KMS-11 (cell line): ENCODE measurements at regions not wholly inside any gene's neighbourhood (a gene's known extent, or its start where the extent isn't known, plus 50 kb on each side); places are given as distances from the start of the nearest gene placed in this dataset.

Source experiments
- H2AFZ ChIP-seq: fragments of 200-600 bp; sonication (generic); 2 replicates; pipeline ENCODE4 v1.6.1; 2016; ENCODE audit warnings: antibody characterized with exemption, mixed run types, low read depth
- H3K27ac ChIP-seq: fragments of 200-600 bp; sonication (generic); 2 replicates; pipeline ENCODE4 v1.6.1; 2016; ENCODE audit warnings: mild to moderate bottlenecking, mixed run types
- H3K27me3 ChIP-seq: fragments of 200-600 bp; sonication (generic); 2 replicates; pipeline ENCODE4 v1.6.1; 2017; ENCODE audit warnings: mild to moderate bottlenecking, low read depth, mixed run types, moderate library complexity; ENCODE audit not compliant: insufficient read depth
- H3K36me3 ChIP-seq: fragments of 200-600 bp; sonication (generic); 2 replicates; pipeline ENCODE4 v1.6.1; 2017; ENCODE audit warnings: mild to moderate bottlenecking, mixed run types; ENCODE audit not compliant: insufficient read depth
- H3K4me1 ChIP-seq: fragments of 200-600 bp; sonication (generic); 2 replicates; pipeline ENCODE4 v1.6.1; 2016; ENCODE audit warnings: mild to moderate bottlenecking, low read depth, mixed run types; ENCODE audit not compliant: poor library complexity, severe bottlenecking
- H3K4me2 ChIP-seq: fragments of 200-600 bp; sonication (generic); 2 replicates; pipeline ENCODE4 v1.7.0; 2016; ENCODE audit warnings: mild to moderate bottlenecking, mixed run types
- H3K4me3 ChIP-seq: fragments of 200-600 bp; sonication (generic); IDR thresholded peaks from 2 replicates; pipeline ENCODE4 v1.6.1; 2017; ENCODE audit warnings: low read depth, low read length, mixed read lengths; ENCODE audit not compliant: insufficient read depth
- H3K79me2 ChIP-seq: fragments of 200-600 bp; sonication (generic); 2 replicates; pipeline ENCODE4 v1.6.1; 2016; ENCODE audit warnings: low read depth, mixed run types; ENCODE audit not compliant: insufficient read depth
- H3K9ac ChIP-seq: fragments of 200-600 bp; sonication (generic); 2 replicates; pipeline ENCODE4 v1.6.1; 2016; ENCODE audit warnings: mild to moderate bottlenecking, mixed run types
- H4K20me1 ChIP-seq: fragments of 200-600 bp; sonication (generic); 2 replicates; pipeline ENCODE4 v1.6.1; 2016; ENCODE audit warnings: mild to moderate bottlenecking, mixed run types; ENCODE audit not compliant: insufficient read depth
- CTCF ChIP-seq: fragments of 200-600 bp; sonication (generic); conservative IDR thresholded peaks from 2 replicates; pipeline ENCODE4 v1.6.1; 2017; ENCODE audit warnings: low read depth, mild to moderate bottlenecking, antibody characterized with exemption, low read length, moderate library complexity, mixed read lengths

- Histone ChIP-seq H3K9ac (no peak overlapping the region), H3K79me2 (no peaks in the 10 kb centered on the region), H3K36me3 (no peaks in the 10 kb centered on the region), H3K4me2 (no peak overlapping the region), H3K27me3 (no peaks in the 10 kb centered on the region), H3K4me1 (no peaks in the 10 kb centered on the region), H2AFZ (no peak overlapping the region), H3K27ac (no peak overlapping the region), H4K20me1 (no peaks in the 10 kb centered on the region), H3K4me3 (no peak overlapping the region)
- no peak for TF ChIP-seq CTCF
These were observed 147.0 kb upstream of the KCNMB2 start for GRCh38 chr3:178389258-178389657.

GRCh38 chr3:178392511-178392926, 143.7 kb upstream of the KCNMB2 start:
- no peaks in the 10 kb centered on the region for H3K27me3 ChIP-seq
- no peaks in the 10 kb centered on the region for H3K36me3 ChIP-seq
- no peaks in the 10 kb centered on the region for H3K4me1 ChIP-seq
- no peak overlapping the region for H3K4me2 ChIP-seq
- H3K9ac ChIP-seq: no peak overlapping the region
- no peaks in the 10 kb centered on the region for H3K79me2 ChIP-seq
- TF ChIP-seq CTCF: no peak
- H3K4me3 ChIP-seq: no peak overlapping the region
- H3K27ac ChIP-seq: no peak overlapping the region
- no peak overlapping the region for H2AFZ ChIP-seq
- H4K20me1 ChIP-seq: no peaks in the 10 kb centered on the region

GRCh38 chr3:178393146-178393545, 143.1 kb upstream of the KCNMB2 start:
- no peaks in the 10 kb centered on the region for H3K79me2 ChIP-seq
- no peaks in the 10 kb centered on the region for H3K36me3 ChIP-seq
- no peak overlapping the region for H3K9ac ChIP-seq
- no peak overlapping the region for H3K27ac ChIP-seq
- no peaks in the 10 kb centered on the region for H3K4me1 ChIP-seq
- H3K4me3 ChIP-seq: no peak overlapping the region
- no peak for TF ChIP-seq CTCF
- H3K27me3 ChIP-seq: no peaks in the 10 kb centered on the region
- H4K20me1 ChIP-seq: no peaks in the 10 kb centered on the region
- no peak overlapping the region for H3K4me2 ChIP-seq
- H2AFZ ChIP-seq: no peak overlapping the region

- Histone ChIP-seq H3K79me2 (no peaks in the 10 kb centered on the region), H3K4me3 (no peak overlapping the region), H3K4me1 (no peaks in the 10 kb centered on the region), H4K20me1 (no peaks in the 10 kb centered on the region), H2AFZ (no peak overlapping the region), H3K9ac (no peak overlapping the region), H3K4me2 (no peak overlapping the region), H3K27ac (no peak overlapping the region), H3K36me3 (no peaks in the 10 kb centered on the region), H3K27me3 (no peaks in the 10 kb centered on the region)
- TF ChIP-seq CTCF: no peak
These were observed 142.4 kb upstream of the KCNMB2 start for GRCh38 chr3:178393824-178394223.
